Gastrocnemius medialis (tissue), 4 donors: ENCODE measurements at regions not wholly inside any gene's neighbourhood (a gene's known extent, or its start where the extent isn't known, plus 50 kb on each side); places are given as distances from the start of the nearest gene placed in this dataset.
"Not testable (repeated sequence)": the region's sequence is repeated elsewhere in the genome, so short reads cannot be mapped to it uniquely, and the experiment has no call there.

Experiments
- ATAC-seq, 2 donors: fragments of 150-250 bp; one replicate each; pipeline ENCODE4 v1.9.1; 2016
- DNase-seq, 2 donors: peaks; one replicate each; pipeline ENCODE4 v3.0.0-alpha.2; 2019
- H3K27ac ChIP-seq, 4 donors: fragments of 200-600 bp; sonication (generic); 1 replicate in 1 of 4; 2 replicates in 3 of 4; pipeline ENCODE4 v1.5.1; 2016 to 2018; ENCODE audit warnings: mild to moderate bottlenecking in 2 of 4, moderate library complexity in 1 of 4
- H3K27me3 ChIP-seq, 3 donors: fragments of 200-600 bp; sonication (generic) in 2 of 3; 1 replicate in 1 of 3; 2 replicates in 2 of 3; pipeline versions ENCODE4 v1.5.1 to v1.6.0; 2016 to 2019; ENCODE audit warnings: mild to moderate bottlenecking in 1 of 3, moderate library complexity in 1 of 3
- H3K36me3 ChIP-seq, 2 donors: fragments of 200-600 bp; sonication (generic) in 1 of 2; one replicate each; pipeline ENCODE4 v1.5.1; 2017 to 2018
- H3K4me1 ChIP-seq, 2 donors: fragments of 200-600 bp; sonication (generic) in 1 of 2; one replicate each; pipeline ENCODE4 v1.5.1; 2016 to 2017; ENCODE audit warnings: mild to moderate bottlenecking in 2 of 2
- H3K4me3 ChIP-seq, 4 donors: fragments of 200-600 bp; sonication (generic) in 3 of 4; 1 replicate in 1 of 4; 2 replicates in 3 of 4; pipeline ENCODE4 v1.5.1; 2016 to 2019; ENCODE audit warnings: mild to moderate bottlenecking in 2 of 4
- H3K9me3 ChIP-seq, 3 donors: fragments of 200-600 bp; sonication (generic) in 2 of 3; 1 replicate in 1 of 3; 2 replicates in 2 of 3; pipeline ENCODE4 v1.5.1; 2016 to 2019
- POLR2A ChIP-seq, 2 donors: fragments of 450-650 bp; IDR thresholded peaks; one replicate each; pipeline ENCODE4 v1.6.1; 2017; ENCODE audit warnings: antibody characterized with exemption in 2 of 2, mild to moderate bottlenecking in 2 of 2, moderate library complexity in 2 of 2
- in situ Hi-C, 4 donors: fragments of 200-750 bp; cut with MboI; loops; one replicate each; pipeline versions ENCODE4 v1.15.0 to v1.8.0; 2017; ENCODE audit warnings: low sequenced_read_pairs in 4 of 4
- intact Hi-C: fragments of 100-400 bp; cut with DNase I; formaldehyde crosslinking; loops from one replicate; pipeline ENCODE4 v1.15.1; 2023; ENCODE audit warnings: low total_unique reads
- TF ChIP-seq, protein P1 (sequence below), 5 experiments: fragments of 450-650 bp in 3 of 5; fragments of 200-600 bp in 2 of 5; sonication (generic) in 2 of 5; IDR thresholded peaks in 4 of 5; conservative IDR thresholded peaks in 1 of 5; 1 replicate in 4 of 5; 2 replicates in 1 of 5; pipeline ENCODE4 v1.5.1; 2016 to 2019; ENCODE audit warnings: antibody characterized with exemption in 5 of 5, mild to moderate bottlenecking in 3 of 5, moderate library complexity in 3 of 5

DNA sequence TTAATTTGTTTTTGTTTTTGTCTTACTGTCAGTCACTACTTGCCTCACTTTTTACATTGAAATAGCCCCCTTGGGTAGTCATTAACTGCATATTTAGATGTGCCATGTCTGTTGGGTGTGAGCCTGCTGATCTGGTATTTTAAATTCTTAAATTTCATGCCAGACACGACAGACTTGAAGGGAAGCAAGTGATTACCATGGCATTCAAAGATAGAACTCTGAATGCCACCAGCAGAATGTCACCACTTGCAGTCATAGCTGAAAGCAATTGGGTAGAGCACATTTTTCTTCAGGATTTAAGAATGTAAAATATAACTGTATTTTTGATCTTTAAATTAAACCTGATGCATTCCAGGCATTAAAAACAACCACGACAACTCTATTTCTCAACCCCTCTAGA lies 396.5 kb upstream of the ATP10A start:
- no peaks in the 10 kb centered on the region for H3K4me1 ChIP-seq
- DNase-seq (no peak), ATAC-seq (no peak)
- no peak overlapping the region for H3K27ac ChIP-seq
- intact Hi-C loops (no loop called here), in situ Hi-C loops (loop anchor here in 1 of 4 donors (25.0 kb wide), 2 partner anchors 222 to 747 kb away; no protein-coding TSS in a partner anchor)
- no peak overlapping the region for H3K4me3 ChIP-seq
- no peaks in the 10 kb centered on the region for H3K27me3 ChIP-seq
- H3K36me3 ChIP-seq: no peaks in the 10 kb centered on the region
- H3K9me3 ChIP-seq: no peaks in the 10 kb centered on the region
- TF ChIP-seq, protein P1, sequence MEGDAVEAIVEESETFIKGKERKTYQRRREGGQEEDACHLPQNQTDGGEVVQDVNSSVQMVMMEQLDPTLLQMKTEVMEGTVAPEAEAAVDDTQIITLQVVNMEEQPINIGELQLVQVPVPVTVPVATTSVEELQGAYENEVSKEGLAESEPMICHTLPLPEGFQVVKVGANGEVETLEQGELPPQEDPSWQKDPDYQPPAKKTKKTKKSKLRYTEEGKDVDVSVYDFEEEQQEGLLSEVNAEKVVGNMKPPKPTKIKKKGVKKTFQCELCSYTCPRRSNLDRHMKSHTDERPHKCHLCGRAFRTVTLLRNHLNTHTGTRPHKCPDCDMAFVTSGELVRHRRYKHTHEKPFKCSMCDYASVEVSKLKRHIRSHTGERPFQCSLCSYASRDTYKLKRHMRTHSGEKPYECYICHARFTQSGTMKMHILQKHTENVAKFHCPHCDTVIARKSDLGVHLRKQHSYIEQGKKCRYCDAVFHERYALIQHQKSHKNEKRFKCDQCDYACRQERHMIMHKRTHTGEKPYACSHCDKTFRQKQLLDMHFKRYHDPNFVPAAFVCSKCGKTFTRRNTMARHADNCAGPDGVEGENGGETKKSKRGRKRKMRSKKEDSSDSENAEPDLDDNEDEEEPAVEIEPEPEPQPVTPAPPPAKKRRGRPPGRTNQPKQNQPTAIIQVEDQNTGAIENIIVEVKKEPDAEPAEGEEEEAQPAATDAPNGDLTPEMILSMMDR (IDR thresholded peaks at IDR 0.05 in 4 of 5, conservative IDR thresholded peaks at IDR 0.05 in 1 of 5): no peak
- TF ChIP-seq POLR2A (IDR thresholded peaks at IDR 0.05): no peak

DNA sequence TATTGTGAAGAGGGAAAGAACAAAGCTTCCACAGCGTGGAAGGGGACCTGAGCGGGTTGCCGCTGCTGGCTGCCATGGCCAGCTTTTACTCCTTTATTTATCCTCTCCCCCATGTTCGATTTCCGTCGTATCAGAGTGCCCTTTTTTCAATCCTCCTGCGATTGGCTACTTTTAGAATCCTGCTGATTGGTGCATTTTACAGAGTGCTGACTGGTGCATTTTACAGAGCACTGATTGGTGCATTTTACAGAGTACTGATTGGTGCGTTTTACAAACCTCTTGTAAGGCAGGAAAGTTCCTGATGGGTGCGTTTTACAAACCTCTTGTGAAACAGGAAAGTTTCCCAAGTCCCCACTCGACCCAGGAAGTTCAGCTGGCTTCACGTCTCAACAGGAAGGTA lies 381.7 kb upstream of the ATP10A start:
- H3K9me3 ChIP-seq, H3K4me3 ChIP-seq, H3K36me3 ChIP-seq, intact Hi-C loops, H3K27ac ChIP-seq, in situ Hi-C loops, H3K27me3 ChIP-seq, DNase-seq, H3K4me1 ChIP-seq, ATAC-seq: not testable (repeated sequence)

DNA sequence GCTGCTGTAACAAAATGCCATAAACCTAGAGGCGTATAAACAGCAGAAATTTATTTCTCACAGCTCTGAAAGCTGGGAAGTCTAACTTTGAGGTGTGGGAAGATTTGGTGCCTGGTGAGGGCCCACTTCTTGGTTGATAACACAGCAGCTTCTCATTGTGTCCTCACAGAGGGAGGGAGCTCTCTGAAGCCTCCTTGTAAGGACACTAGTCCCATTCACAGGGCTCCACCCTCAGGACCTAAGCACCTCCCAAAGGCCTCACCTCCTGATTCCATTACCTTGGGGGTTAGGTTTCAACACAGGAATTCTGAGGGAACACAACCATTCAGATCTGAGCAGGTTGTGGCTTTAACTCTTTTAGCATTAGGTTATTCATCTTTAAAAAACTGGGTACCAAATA lies 380.3 kb upstream of the ATP10A start:
- Histone ChIP-seq H3K4me1 (no peaks in the 10 kb centered on the region), H3K27me3 (no peaks in the 10 kb centered on the region), H3K27ac (no peak overlapping the region), H3K36me3 (no peaks in the 10 kb centered on the region), H3K4me3 (no peak overlapping the region), H3K9me3 (no peaks in the 10 kb centered on the region)
- in situ Hi-C loops: no loop called here
- no peak for TF ChIP-seq POLR2A (IDR thresholded peaks at IDR 0.05)
- TF ChIP-seq, protein P1 (IDR thresholded peaks at IDR 0.05 in 4 of 5, conservative IDR thresholded peaks at IDR 0.05 in 1 of 5): no peak
- ATAC-seq: no peak
- intact Hi-C loops: no loop called here
- DNase-seq: no peak

DNA sequence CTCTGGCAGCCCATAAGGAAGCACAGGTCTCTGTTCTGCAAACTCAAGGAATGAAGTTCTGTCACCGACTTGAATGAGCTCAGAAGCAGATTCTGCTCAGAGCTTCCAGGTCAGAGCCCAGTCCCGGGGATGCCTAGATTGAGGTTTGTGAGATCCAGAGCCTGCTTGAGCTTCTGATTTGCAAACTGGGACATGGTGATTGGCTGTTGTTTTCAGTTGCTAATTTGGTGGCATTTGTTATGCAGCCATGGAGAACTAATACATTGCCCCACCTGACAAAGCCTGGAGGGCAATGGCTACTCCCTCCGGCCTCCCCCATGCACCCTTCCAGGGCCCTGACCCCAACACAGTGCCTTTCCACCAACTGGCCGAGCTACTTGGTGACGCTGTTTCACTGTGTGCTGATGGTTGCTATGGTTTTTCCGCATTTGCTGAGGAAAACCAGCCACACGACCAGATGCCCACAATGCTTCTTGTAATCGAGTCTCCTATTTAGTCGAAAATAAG lies 379.5 kb upstream of the ATP10A start:
- in situ Hi-C loops (no loop called here), intact Hi-C loops (no loop called here)
- TF ChIP-seq POLR2A (IDR thresholded peaks at IDR 0.05): no peak
- TF ChIP-seq, protein P1 (IDR thresholded peaks at IDR 0.05 in 4 of 5, conservative IDR thresholded peaks at IDR 0.05 in 1 of 5): no peak
- ATAC-seq (no peak), DNase-seq (no peak)
- no peaks in the 10 kb centered on the region for H3K36me3 ChIP-seq
- no peaks in the 10 kb centered on the region for H3K9me3 ChIP-seq
- no peak overlapping the region for H3K4me3 ChIP-seq
- no peaks in the 10 kb centered on the region for H3K27me3 ChIP-seq
- H3K4me1 ChIP-seq: no peaks in the 10 kb centered on the region
- no peak overlapping the region for H3K27ac ChIP-seq

DNA sequence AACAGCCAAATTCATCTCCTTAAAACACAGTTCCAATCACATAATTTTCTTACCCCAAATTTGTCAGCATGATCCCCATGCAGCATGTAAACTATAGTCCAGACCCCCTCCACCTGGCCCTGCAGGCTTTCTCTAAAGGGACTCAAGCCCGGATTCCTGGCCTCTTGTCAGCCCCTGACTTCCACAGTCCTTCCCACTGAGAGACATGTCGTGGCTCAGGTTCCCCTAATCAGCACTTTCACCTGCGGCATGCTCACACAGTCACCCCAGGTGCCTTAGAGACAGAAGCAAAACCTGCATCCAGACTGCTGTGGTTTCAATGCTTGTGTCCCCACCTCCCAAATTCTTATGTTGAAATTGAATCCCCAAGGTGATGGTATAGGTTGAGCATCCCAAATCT lies 372.7 kb upstream of the ATP10A start:
- H3K36me3 ChIP-seq: no peaks in the 10 kb centered on the region
- no peaks in the 10 kb centered on the region for H3K27me3 ChIP-seq
- H3K9me3 ChIP-seq: no peaks in the 10 kb centered on the region
- H3K4me1 ChIP-seq: no peaks in the 10 kb centered on the region
- DNase-seq (no peak), ATAC-seq (no peak)
- intact Hi-C loops (no loop called here), in situ Hi-C loops (no loop called here)
- H3K27ac ChIP-seq: no peak overlapping the region
- H3K4me3 ChIP-seq: no peak overlapping the region
- TF ChIP-seq POLR2A (IDR thresholded peaks at IDR 0.05): no peak
- TF ChIP-seq, protein P1 (IDR thresholded peaks at IDR 0.05 in 4 of 5, conservative IDR thresholded peaks at IDR 0.05 in 1 of 5): no peak
